ENCODE measurements at regions not wholly inside any gene's neighbourhood (a gene's known extent, or its start where the extent isn't known, plus 50 kb on each side); places are given as distances from the start of the nearest gene placed in this dataset.

- no peak for TF ChIP-seq EZH2 (IDR thresholded peaks at IDR 0.05)
- TF ChIP-seq, protein P1, sequence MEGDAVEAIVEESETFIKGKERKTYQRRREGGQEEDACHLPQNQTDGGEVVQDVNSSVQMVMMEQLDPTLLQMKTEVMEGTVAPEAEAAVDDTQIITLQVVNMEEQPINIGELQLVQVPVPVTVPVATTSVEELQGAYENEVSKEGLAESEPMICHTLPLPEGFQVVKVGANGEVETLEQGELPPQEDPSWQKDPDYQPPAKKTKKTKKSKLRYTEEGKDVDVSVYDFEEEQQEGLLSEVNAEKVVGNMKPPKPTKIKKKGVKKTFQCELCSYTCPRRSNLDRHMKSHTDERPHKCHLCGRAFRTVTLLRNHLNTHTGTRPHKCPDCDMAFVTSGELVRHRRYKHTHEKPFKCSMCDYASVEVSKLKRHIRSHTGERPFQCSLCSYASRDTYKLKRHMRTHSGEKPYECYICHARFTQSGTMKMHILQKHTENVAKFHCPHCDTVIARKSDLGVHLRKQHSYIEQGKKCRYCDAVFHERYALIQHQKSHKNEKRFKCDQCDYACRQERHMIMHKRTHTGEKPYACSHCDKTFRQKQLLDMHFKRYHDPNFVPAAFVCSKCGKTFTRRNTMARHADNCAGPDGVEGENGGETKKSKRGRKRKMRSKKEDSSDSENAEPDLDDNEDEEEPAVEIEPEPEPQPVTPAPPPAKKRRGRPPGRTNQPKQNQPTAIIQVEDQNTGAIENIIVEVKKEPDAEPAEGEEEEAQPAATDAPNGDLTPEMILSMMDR (IDR thresholded peaks at IDR 0.05 in 2 of 3, conservative IDR thresholded peaks at IDR 0.05 in 1 of 3; ENCODE audit: borderline replicate concordance in 1 of 3, insufficient read depth in 1 of 3, low read depth in 2 of 3, low read length in 2 of 3) = no peak
- TF ChIP-seq SP1 (IDR thresholded peaks at IDR 0.05; ENCODE audit: low read depth) = no peak
- no peak for TF ChIP-seq EGR1 (IDR thresholded peaks at IDR 0.05; ENCODE audit: low read depth)
- TF ChIP-seq SIN3A (IDR thresholded peaks at IDR 0.05; ENCODE audit: low read depth) = no peak
- no peak for TF ChIP-seq EZH2phosphoT487 (IDR thresholded peaks at IDR 0.05; ENCODE audit: borderline replicate concordance)
- no peak for TF ChIP-seq POLR2AphosphoS5 (IDR thresholded peaks at IDR 0.05; ENCODE audit: low read depth, low read length)
- TF ChIP-seq POLR2A (IDR thresholded peaks at IDR 0.05; ENCODE audit: borderline replicate concordance, extremely low read depth, insufficient read depth, insufficient read length) = no peak
- TF ChIP-seq ELF1 (IDR thresholded peaks at IDR 0.05; ENCODE audit: borderline replicate concordance, low read depth) = no peak
- no peak for TF ChIP-seq SRF (IDR thresholded peaks at IDR 0.05; ENCODE audit: low read depth)
- no peak for TF ChIP-seq REST (IDR thresholded peaks at IDR 0.05; ENCODE audit: low read depth)
- TF ChIP-seq YY1 (IDR thresholded peaks at IDR 0.05; ENCODE audit: extremely low read depth, insufficient replicate concordance, low read depth, low read length) = no peak
- TF ChIP-seq ATF3 (IDR thresholded peaks at IDR 0.05) = no peak
- no peak for TF ChIP-seq ZFX (IDR thresholded peaks at IDR 0.05)
Measured at GRCh38 chr5:173423452-173424117, 95.4 kb upstream of the STC2 start.

Measured in HCT116 (cell line).